HFFc6 (cell line): ENCODE measurements at regions not wholly inside any gene's neighbourhood (a gene's known extent, or its start where the extent isn't known, plus 50 kb on each side); places are given as distances from the start of the nearest gene placed in this dataset.
A peak's percentile ranks its signal among the peaks of the same experiment; 100 is the strongest.

ENCODE experiments used
- DNase-seq: peaks from one replicate; pipeline ENCODE4 v3.0.0-alpha.2; 2018
- H3K27ac Mint-ChIP-seq: 2 replicates; pipeline ENCODE4 v1.8.0; 2020; ENCODE audit warnings: mild to moderate bottlenecking, mixed read lengths
- H3K27me3 Mint-ChIP-seq: 2 replicates; pipeline ENCODE4 v1.8.0; 2021; ENCODE audit warnings: mild to moderate bottlenecking, moderate library complexity, mixed read lengths; ENCODE audit not compliant: insufficient read depth
- H3K36me3 Mint-ChIP-seq: 2 replicates; pipeline ENCODE4 v1.8.0; 2021; ENCODE audit warnings: low read depth, mixed read lengths
- H3K4me1 Mint-ChIP-seq: 2 replicates; pipeline ENCODE4 v1.8.0; 2020; ENCODE audit warnings: low read depth, mixed read lengths
- H3K4me3 Mint-ChIP-seq: 2 replicates; pipeline ENCODE4 v1.8.0; 2020; ENCODE audit warnings: mild to moderate bottlenecking, moderate library complexity, mixed read lengths
- H3K9me3 Mint-ChIP-seq: 2 replicates; pipeline ENCODE4 v1.8.0; 2020; ENCODE audit warnings: mild to moderate bottlenecking, mixed read lengths
- CTCF ChIP-seq: fragments of 200-600 bp; sonication (generic); IDR thresholded peaks from 2 replicates; pipeline ENCODE4 v1.5.0; 2021; ENCODE audit warnings: antibody characterized with exemption, mild to moderate bottlenecking

GRCh38 chr3:28940530-28940929 lies 340.3 kb upstream of the RBMS3 start:
- TF ChIP-seq CTCF: no peak
- H3K36me3 Mint-ChIP-seq: no peaks in the 10 kb centered on the region
- H3K27me3 Mint-ChIP-seq: peaks cover 3% of the 10 kb centered on the region
- no peaks in the 10 kb centered on the region for H3K9me3 Mint-ChIP-seq
- peak; percentile 39 for DNase-seq
- no peak overlapping the region for H3K4me3 Mint-ChIP-seq
- peaks cover 8% of the 10 kb centered on the region; the same call in 1 of the 2 replicates for H3K4me1 Mint-ChIP-seq
- no peak overlapping the region for H3K27ac Mint-ChIP-seq

GRCh38 chr3:28940994-28941393 lies 339.9 kb upstream of the RBMS3 start:
- no peak overlapping the region for H3K27ac Mint-ChIP-seq
- H3K4me1 Mint-ChIP-seq: peaks cover 8% of the 10 kb centered on the region; the same call in 1 of the 2 replicates
- no peaks in the 10 kb centered on the region for H3K9me3 Mint-ChIP-seq
- no peak for DNase-seq
- peaks cover 3% of the 10 kb centered on the region for H3K27me3 Mint-ChIP-seq
- H3K36me3 Mint-ChIP-seq: no peaks in the 10 kb centered on the region
- no peak overlapping the region for H3K4me3 Mint-ChIP-seq
- no peak for TF ChIP-seq CTCF

GRCh38 chr3:28947061-28947460 lies 333.8 kb upstream of the RBMS3 start:
- Mint-ChIP-seq H3K4me1 (no peaks in the 10 kb centered on the region), H3K27me3 (no peaks in the 10 kb centered on the region), H3K4me3 (no peak overlapping the region), H3K27ac (no peak overlapping the region), H3K36me3 (no peaks in the 10 kb centered on the region), H3K9me3 (no peaks in the 10 kb centered on the region)
- DNase-seq: no peak
- TF ChIP-seq CTCF: no peak

- no peak overlapping the region for H3K27ac Mint-ChIP-seq
- no peaks in the 10 kb centered on the region for H3K9me3 Mint-ChIP-seq
- H3K27me3 Mint-ChIP-seq: no peaks in the 10 kb centered on the region
- no peaks in the 10 kb centered on the region for H3K36me3 Mint-ChIP-seq
- no peak for TF ChIP-seq CTCF
- H3K4me3 Mint-ChIP-seq: no peak overlapping the region
- no peak for DNase-seq
- no peaks in the 10 kb centered on the region for H3K4me1 Mint-ChIP-seq
Observed at GRCh38 chr3:28947751-28948150, 333.1 kb upstream of the RBMS3 start.

GRCh38 chr3:28948685-28949084 lies 332.2 kb upstream of the RBMS3 start:
- Mint-ChIP-seq H3K27me3 (no peaks in the 10 kb centered on the region), H3K9me3 (no peaks in the 10 kb centered on the region), H3K4me1 (no peaks in the 10 kb centered on the region), H3K27ac (no peak overlapping the region), H3K4me3 (no peak overlapping the region), H3K36me3 (no peaks in the 10 kb centered on the region)
- TF ChIP-seq CTCF: no peak
- DNase-seq: no peak

- no peak for TF ChIP-seq CTCF
- DNase-seq: no peak
- Mint-ChIP-seq H3K4me1 (no peaks in the 10 kb centered on the region), H3K9me3 (no peaks in the 10 kb centered on the region), H3K36me3 (no peaks in the 10 kb centered on the region), H3K4me3 (no peak overlapping the region), H3K27me3 (no peaks in the 10 kb centered on the region), H3K27ac (no peak overlapping the region)
Observed at GRCh38 chr3:28949580-28949979, 331.3 kb upstream of the RBMS3 start.
